A549 (cell line): ENCODE measurements at regions not wholly inside any gene's neighbourhood (a gene's known extent, or its start where the extent isn't known, plus 50 kb on each side); places are given as distances from the start of the nearest gene placed in this dataset.

Experiments
- ATAC-seq, 2 experiments: fragments of 200-7000 bp in 1 of 2; fragments of >200 bp in 1 of 2; cut with Nextera tagmentation in 1 of 2; cut with Tn5 transposase in 1 of 2; 3 replicates each; pipeline versions ENCODE4 v1.8.0 to v1.9.1; 2018 to 2020; ENCODE audit warnings: mild to moderate bottlenecking in 1 of 2, moderate library complexity in 1 of 2
- CTCF ChIA-PET: fragments of 300-600 bp; sonication (Branson Sonifier 250); formaldehyde crosslinking; extraction: SDS; loops from one replicate; lab custom pipeline; 2021; ENCODE audit warnings: antibody characterized with exemption, inconsistent platforms; lab: Yijun Ruan, JAX
- POLR2A ChIA-PET: fragments of 350-600 bp; formaldehyde crosslinking; extraction: SDS; loops from one replicate; lab custom pipeline; 2021; ENCODE audit warnings: antibody characterized with exemption, inconsistent platforms; lab: Yijun Ruan, JAX
- DNase-seq, 2 experiments: peaks; one replicate each; pipeline versions ENCODE4 v3.0.0 to v3.0.0-alpha.2; 2011 to 2016; ENCODE audit warnings: low read depth in 1 of 2, low spot score in 1 of 2
- FAIRE-seq: peaks from 2 replicates; lab custom pipeline; 2011; peaks lifted over from hg19 to GRCh38; lab: Jason Lieb, UNC
- H3K27ac ChIP-seq, 2 experiments: fragments of >200 bp; sonication (Bioruptor Twin); formaldehyde crosslinking; 3 replicates each; pipeline ENCODE4 v1.5.1; 2016 to 2017
- H3K4me1 ChIP-seq: fragments of >200 bp; sonication (Bioruptor Twin); formaldehyde crosslinking; 3 replicates; pipeline ENCODE4 v1.6.1; 2016
- H3K4me2 ChIP-seq: fragments of >200 bp; sonication (Bioruptor Twin); formaldehyde crosslinking; 3 replicates; pipeline ENCODE4 v1.6.1; 2016
- H3K4me3 ChIP-seq: fragments of >200 bp; sonication (Bioruptor Twin); formaldehyde crosslinking; 3 replicates; pipeline ENCODE4 v1.5.1; 2016
- H3K9me3 ChIP-seq: fragments of >200 bp; sonication (Bioruptor Twin); formaldehyde crosslinking; 3 replicates; pipeline ENCODE4 v1.6.1; 2016
- BCL3 ChIP-seq: fragments of >200 bp; sonication (Bioruptor Twin); formaldehyde crosslinking; IDR thresholded peaks from 3 replicates; pipeline ENCODE4 v1.6.1; 2016
- BHLHE40 ChIP-seq: IDR thresholded peaks from 2 replicates; pipeline ENCODE4 v1.6.1; 2012; ENCODE audit warnings: low read depth, low read length, inconsistent platforms
- CEBPB ChIP-seq, 2 experiments: fragments of >200 bp in 1 of 2; sonication (Bioruptor Twin) in 1 of 2; formaldehyde crosslinking in 1 of 2; IDR thresholded peaks; 2 replicates each; pipeline ENCODE4 v1.6.1; 2012 to 2016
- CHD2 ChIP-seq: fragments of 150-350 bp; IDR thresholded peaks from 2 replicates; pipeline ENCODE4 v1.6.1; 2014; ENCODE audit warnings: low read length; ENCODE audit not compliant: partially characterized antibody
- CHD4 ChIP-seq: fragments of 200-600 bp; sonication (generic); IDR thresholded peaks from 2 replicates; pipeline ENCODE4 v1.6.1; 2016; ENCODE audit warnings: antibody characterized with exemption, mild to moderate bottlenecking, borderline replicate concordance
- CTCF ChIP-seq: fragments of >200 bp; sonication (Bioruptor Twin); formaldehyde crosslinking; IDR thresholded peaks from 3 replicates; pipeline ENCODE4 v1.5.1; 2016
- E2F6 ChIP-seq: IDR thresholded peaks from 2 replicates; pipeline ENCODE4 v1.6.1; 2012; ENCODE audit warnings: low read depth, borderline replicate concordance
- EP300 ChIP-seq, 2 experiments: fragments of >200 bp; sonication (Bioruptor Twin); formaldehyde crosslinking; IDR thresholded peaks; 2 replicates in 1 of 2; 3 replicates in 1 of 2; pipeline ENCODE4 v1.6.1; 2016 to 2017
- FOSL2 ChIP-seq, 2 experiments: fragments of 450-650 bp in 1 of 2; fragments of >200 bp in 1 of 2; sonication (Bioruptor Twin) in 1 of 2; formaldehyde crosslinking; IDR thresholded peaks; 2 replicates each; pipeline versions ENCODE4 v1.5.0 to v1.6.1; 2016 to 2020; ENCODE audit warnings: mild to moderate bottlenecking in 1 of 2, moderate library complexity in 1 of 2
- FOXS1 ChIP-seq: fragments of 250-450 bp; sonication (Bioruptor Pico); IDR thresholded peaks from 2 replicates; pipeline ENCODE4 v1.5.0; 2020; ENCODE audit warnings: mild to moderate bottlenecking, moderate library complexity
- HEYL ChIP-seq: fragments of 250-450 bp; sonication (Bioruptor Pico); IDR thresholded peaks from 2 replicates; pipeline ENCODE4 v1.8.0; 2021; ENCODE audit warnings: mild to moderate bottlenecking, moderate library complexity
- KDM5A ChIP-seq: fragments of 200-600 bp; sonication (generic); IDR thresholded peaks from 2 replicates; pipeline ENCODE4 v1.6.1; 2016; ENCODE audit warnings: antibody characterized with exemption, mild to moderate bottlenecking
- MAFK ChIP-seq: fragments of 450-650 bp; IDR thresholded peaks from 2 replicates; pipeline ENCODE4 v1.6.1; 2014; ENCODE audit not compliant: partially characterized antibody
- MAZ ChIP-seq: fragments of 150-350 bp; IDR thresholded peaks from 2 replicates; pipeline ENCODE4 v1.6.1; 2014; ENCODE audit warnings: antibody characterized with exemption, low read depth, low read length, borderline replicate concordance
- NFE2L2 ChIP-seq: fragments of 150-350 bp; conservative IDR thresholded peaks from 2 replicates; pipeline ENCODE4 v1.6.1; 2014; ENCODE audit warnings: low read length
- NR3C1 ChIP-seq: fragments of >200 bp; sonication (Bioruptor Twin); formaldehyde crosslinking; IDR thresholded peaks from 3 replicates; pipeline ENCODE4 v1.6.1; 2017
- POLR2AphosphoS2 ChIP-seq: conservative IDR thresholded peaks from 2 replicates; pipeline ENCODE4 v1.6.1; 2012; ENCODE audit warnings: low read length, improper control_type of control experiment, inconsistent platforms
- RAD21 ChIP-seq, 2 experiments: fragments of >200 bp in 1 of 2; sonication (Bioruptor Twin) in 1 of 2; formaldehyde crosslinking in 1 of 2; IDR thresholded peaks in 1 of 2; conservative IDR thresholded peaks in 1 of 2; 2 replicates in 1 of 2; 3 replicates in 1 of 2; pipeline ENCODE4 v1.6.1; 2012 to 2018; ENCODE audit warnings: inconsistent platforms in 1 of 2
- RCOR1 ChIP-seq: fragments of 150-350 bp; IDR thresholded peaks from 2 replicates; pipeline ENCODE4 v1.6.1; 2014; ENCODE audit warnings: antibody characterized with exemption, low read length, low read depth
- SREBF2 ChIP-seq: fragments of 450-650 bp; IDR thresholded peaks from 2 replicates; pipeline ENCODE4 v1.6.1; 2014; ENCODE audit warnings: mild to moderate bottlenecking, moderate library complexity
- TFCP2L1 ChIP-seq: fragments of 250-450 bp; sonication (Bioruptor Pico); IDR thresholded peaks from 2 replicates; pipeline ENCODE4 v1.5.0; 2021; ENCODE audit warnings: mild to moderate bottlenecking
- ZNF302 ChIP-seq: fragments of 250-450 bp; sonication (Bioruptor Pico); IDR thresholded peaks from 2 replicates; pipeline ENCODE4 v1.9.0; 2021; ENCODE audit warnings: inconsistent platforms, mild to moderate bottlenecking, moderate library complexity
- WGBS: methylation state at CpG from one replicate; pipeline ENCODE4 v1.1.6; 2017; ENCODE audit errors: missing lambda C conversion rate; 5-methylcytosine and 5-hydroxymethylcytosine counted together

GRCh38 chr3:87498358-87499080, 222.1 kb upstream of the POU1F1 start:
- DNase-seq: no peak
- 51% methylated on average over 1 of the region's 1 CpG for WGBS
- POLR2A ChIA-PET: no interaction called here
- CTCF ChIA-PET: interaction anchor here (1.0 kb wide), 2 partner anchors 12 to 239 kb away, joined by 3 read pairs; no protein-coding TSS in a partner anchor
- no peak for ATAC-seq
- TF ChIP-seq SREBF2 (no peak), MAFK (peak; percentile 39), CEBPB (IDR thresholded peaks at IDR 0.05) (no peak)
- H3K4me1 ChIP-seq: peaks cover 34% of the 10 kb centered on the region
- peak overlapping the region; percentile 15; the same call in 2 of the 3 replicates for H3K4me2 ChIP-seq
- no peak overlapping the region for H3K4me3 ChIP-seq
- H3K9me3 ChIP-seq: no peaks in the 10 kb centered on the region
- FAIRE-seq: no peak
- no peak overlapping the region for H3K27ac ChIP-seq

- H3K4me1 ChIP-seq: peaks cover 29% of the 10 kb centered on the region
- no peak for ATAC-seq
- no peak overlapping the region for H3K27ac ChIP-seq
- DNase-seq: no peak
- TF ChIP-seq CHD2 (no peak), BCL3 (no peak), ZNF302 (CRISPR knock-in tag) (no peak)
- no peak overlapping the region for H3K4me2 ChIP-seq
- ChIA-PET POLR2A (no interaction called here), CTCF (no interaction called here)
- H3K9me3 ChIP-seq: no peaks in the 10 kb centered on the region
- WGBS: 48% methylated on average over 1 of the region's 1 CpG
- FAIRE-seq: peak; percentile 56
- no peak overlapping the region for H3K4me3 ChIP-seq
These were observed 219.6 kb upstream of the POU1F1 start for GRCh38 chr3:87495938-87496337.

GRCh38 chr3:87494264-87494663, 217.9 kb upstream of the POU1F1 start:
- no peak for FAIRE-seq
- ChIA-PET POLR2A (no interaction called here), CTCF (no interaction called here)
- Histone ChIP-seq H3K4me1 (peaks cover 12% of the 10 kb centered on the region), H3K9me3 (no peaks in the 10 kb centered on the region), H3K27ac (no peak overlapping the region), H3K4me3 (no peak overlapping the region), H3K4me2 (no peak overlapping the region)
- TF ChIP-seq POLR2AphosphoS2: no peak
- no peak for TF ChIP-seq MAZ
- no peak for DNase-seq
- ATAC-seq: no peak
- WGBS: no CpG with 5 or more reads among the region's 1 CpG

GRCh38 chr3:87491843-87492242, 215.5 kb upstream of the POU1F1 start:
- Histone ChIP-seq H3K27ac (no peak overlapping the region), H3K4me3 (no peak overlapping the region), H3K9me3 (no peaks in the 10 kb centered on the region), H3K4me1 (no peaks in the 10 kb centered on the region), H3K4me2 (no peak overlapping the region)
- WGBS: 89% methylated on average over 2 of the region's 2 CpGs
- ChIA-PET POLR2A (no interaction called here), CTCF (no interaction called here)
- ATAC-seq (no peak), FAIRE-seq (no peak), DNase-seq (no peak)
- TF ChIP-seq CTCF (no peak), SREBF2 (no peak), KDM5A (no peak), E2F6 (no peak), EP300 (IDR thresholded peaks at IDR 0.05) (no peak), FOXS1 (CRISPR knock-in tag) (no peak), NR3C1 (no peak), CHD4 (no peak), TFCP2L1 (CRISPR knock-in tag) (no peak), BHLHE40 (no peak), CEBPB (IDR thresholded peaks at IDR 0.05) (no peak), FOSL2 (IDR thresholded peaks at IDR 0.05) (no peak), FOSL2 (CRISPR knock-in tag; IDR thresholded peaks at IDR 0.05) (no peak), HEYL (CRISPR knock-in tag) (no peak), NFE2L2 (no peak), RAD21 (conservative IDR thresholded peaks at IDR 0.05 in 1 of 2, IDR thresholded peaks at IDR 0.05 in 1 of 2) (no peak), RCOR1 (no peak)
